ENCODE measurements at regions not wholly inside any gene's neighbourhood (a gene's known extent, or its start where the extent isn't known, plus 50 kb on each side); places are given as distances from the start of the nearest gene placed in this dataset.

DNA sequence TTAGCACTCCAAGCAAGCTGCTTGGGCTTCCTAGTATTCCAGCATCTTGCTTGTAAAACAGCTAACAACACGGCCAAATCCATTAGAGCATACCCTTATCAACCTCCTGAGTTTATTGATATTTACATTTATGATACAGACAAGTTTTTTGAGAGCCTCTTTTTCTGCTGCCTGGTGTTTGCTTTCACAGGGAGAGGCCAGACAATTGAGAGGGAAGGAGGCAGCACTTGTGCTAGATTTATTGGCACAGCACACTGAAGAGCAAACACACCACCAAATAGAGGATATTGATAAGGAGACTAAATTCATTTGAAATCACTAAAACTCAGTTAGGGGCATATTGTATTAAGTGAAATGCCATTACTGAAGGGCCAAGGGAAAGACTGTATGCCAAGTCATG lies 1142.3 kb upstream of the FANCL start (continued):
- TF ChIP-seq, protein P1, sequence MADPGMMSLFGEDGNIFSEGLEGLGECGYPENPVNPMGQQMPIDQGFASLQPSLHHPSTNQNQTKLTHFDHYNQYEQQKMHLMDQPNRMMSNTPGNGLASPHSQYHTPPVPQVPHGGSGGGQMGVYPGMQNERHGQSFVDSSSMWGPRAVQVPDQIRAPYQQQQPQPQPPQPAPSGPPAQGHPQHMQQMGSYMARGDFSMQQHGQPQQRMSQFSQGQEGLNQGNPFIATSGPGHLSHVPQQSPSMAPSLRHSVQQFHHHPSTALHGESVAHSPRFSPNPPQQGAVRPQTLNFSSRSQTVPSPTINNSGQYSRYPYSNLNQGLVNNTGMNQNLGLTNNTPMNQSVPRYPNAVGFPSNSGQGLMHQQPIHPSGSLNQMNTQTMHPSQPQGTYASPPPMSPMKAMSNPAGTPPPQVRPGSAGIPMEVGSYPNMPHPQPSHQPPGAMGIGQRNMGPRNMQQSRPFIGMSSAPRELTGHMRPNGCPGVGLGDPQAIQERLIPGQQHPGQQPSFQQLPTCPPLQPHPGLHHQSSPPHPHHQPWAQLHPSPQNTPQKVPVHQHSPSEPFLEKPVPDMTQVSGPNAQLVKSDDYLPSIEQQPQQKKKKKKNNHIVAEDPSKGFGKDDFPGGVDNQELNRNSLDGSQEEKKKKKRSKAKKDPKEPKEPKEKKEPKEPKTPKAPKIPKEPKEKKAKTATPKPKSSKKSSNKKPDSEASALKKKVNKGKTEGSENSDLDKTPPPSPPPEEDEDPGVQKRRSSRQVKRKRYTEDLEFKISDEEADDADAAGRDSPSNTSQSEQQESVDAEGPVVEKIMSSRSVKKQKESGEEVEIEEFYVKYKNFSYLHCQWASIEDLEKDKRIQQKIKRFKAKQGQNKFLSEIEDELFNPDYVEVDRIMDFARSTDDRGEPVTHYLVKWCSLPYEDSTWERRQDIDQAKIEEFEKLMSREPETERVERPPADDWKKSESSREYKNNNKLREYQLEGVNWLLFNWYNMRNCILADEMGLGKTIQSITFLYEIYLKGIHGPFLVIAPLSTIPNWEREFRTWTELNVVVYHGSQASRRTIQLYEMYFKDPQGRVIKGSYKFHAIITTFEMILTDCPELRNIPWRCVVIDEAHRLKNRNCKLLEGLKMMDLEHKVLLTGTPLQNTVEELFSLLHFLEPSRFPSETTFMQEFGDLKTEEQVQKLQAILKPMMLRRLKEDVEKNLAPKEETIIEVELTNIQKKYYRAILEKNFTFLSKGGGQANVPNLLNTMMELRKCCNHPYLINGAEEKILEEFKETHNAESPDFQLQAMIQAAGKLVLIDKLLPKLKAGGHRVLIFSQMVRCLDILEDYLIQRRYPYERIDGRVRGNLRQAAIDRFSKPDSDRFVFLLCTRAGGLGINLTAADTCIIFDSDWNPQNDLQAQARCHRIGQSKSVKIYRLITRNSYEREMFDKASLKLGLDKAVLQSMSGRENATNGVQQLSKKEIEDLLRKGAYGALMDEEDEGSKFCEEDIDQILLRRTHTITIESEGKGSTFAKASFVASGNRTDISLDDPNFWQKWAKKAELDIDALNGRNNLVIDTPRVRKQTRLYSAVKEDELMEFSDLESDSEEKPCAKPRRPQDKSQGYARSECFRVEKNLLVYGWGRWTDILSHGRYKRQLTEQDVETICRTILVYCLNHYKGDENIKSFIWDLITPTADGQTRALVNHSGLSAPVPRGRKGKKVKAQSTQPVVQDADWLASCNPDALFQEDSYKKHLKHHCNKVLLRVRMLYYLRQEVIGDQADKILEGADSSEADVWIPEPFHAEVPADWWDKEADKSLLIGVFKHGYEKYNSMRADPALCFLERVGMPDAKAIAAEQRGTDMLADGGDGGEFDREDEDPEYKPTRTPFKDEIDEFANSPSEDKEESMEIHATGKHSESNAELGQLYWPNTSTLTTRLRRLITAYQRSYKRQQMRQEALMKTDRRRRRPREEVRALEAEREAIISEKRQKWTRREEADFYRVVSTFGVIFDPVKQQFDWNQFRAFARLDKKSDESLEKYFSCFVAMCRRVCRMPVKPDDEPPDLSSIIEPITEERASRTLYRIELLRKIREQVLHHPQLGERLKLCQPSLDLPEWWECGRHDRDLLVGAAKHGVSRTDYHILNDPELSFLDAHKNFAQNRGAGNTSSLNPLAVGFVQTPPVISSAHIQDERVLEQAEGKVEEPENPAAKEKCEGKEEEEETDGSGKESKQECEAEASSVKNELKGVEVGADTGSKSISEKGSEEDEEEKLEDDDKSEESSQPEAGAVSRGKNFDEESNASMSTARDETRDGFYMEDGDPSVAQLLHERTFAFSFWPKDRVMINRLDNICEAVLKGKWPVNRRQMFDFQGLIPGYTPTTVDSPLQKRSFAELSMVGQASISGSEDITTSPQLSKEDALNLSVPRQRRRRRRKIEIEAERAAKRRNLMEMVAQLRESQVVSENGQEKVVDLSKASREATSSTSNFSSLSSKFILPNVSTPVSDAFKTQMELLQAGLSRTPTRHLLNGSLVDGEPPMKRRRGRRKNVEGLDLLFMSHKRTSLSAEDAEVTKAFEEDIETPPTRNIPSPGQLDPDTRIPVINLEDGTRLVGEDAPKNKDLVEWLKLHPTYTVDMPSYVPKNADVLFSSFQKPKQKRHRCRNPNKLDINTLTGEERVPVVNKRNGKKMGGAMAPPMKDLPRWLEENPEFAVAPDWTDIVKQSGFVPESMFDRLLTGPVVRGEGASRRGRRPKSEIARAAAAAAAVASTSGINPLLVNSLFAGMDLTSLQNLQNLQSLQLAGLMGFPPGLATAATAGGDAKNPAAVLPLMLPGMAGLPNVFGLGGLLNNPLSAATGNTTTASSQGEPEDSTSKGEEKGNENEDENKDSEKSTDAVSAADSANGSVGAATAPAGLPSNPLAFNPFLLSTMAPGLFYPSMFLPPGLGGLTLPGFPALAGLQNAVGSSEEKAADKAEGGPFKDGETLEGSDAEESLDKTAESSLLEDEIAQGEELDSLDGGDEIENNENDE (IDR thresholded peaks at IDR 0.05; ENCODE audit: insufficient replicate concordance, low read length), result no peak
- TF ChIP-seq RAD21 (IDR thresholded peaks at IDR 0.05 in 1 of 2, conservative IDR thresholded peaks at IDR 0.05 in 1 of 2; ENCODE audit: low read depth in 2 of 2, low read length in 2 of 2) (no peak), RNF2 (IDR thresholded peaks at IDR 0.05; ENCODE audit: borderline replicate concordance, low read depth, low read length, missing control alignments, poor library complexity, severe bottlenecking) (no peak), ZNF274 (IDR thresholded peaks at IDR 0.05; ENCODE audit: borderline replicate concordance, extremely low read depth, low read length) (no peak), SIRT6 (IDR thresholded peaks at IDR 0.05; ENCODE audit: low read length) (no peak), JUN (IDR thresholded peaks at IDR 0.05; ENCODE audit: low read depth, low read length) (no peak)
- TF ChIP-seq, protein P2, sequence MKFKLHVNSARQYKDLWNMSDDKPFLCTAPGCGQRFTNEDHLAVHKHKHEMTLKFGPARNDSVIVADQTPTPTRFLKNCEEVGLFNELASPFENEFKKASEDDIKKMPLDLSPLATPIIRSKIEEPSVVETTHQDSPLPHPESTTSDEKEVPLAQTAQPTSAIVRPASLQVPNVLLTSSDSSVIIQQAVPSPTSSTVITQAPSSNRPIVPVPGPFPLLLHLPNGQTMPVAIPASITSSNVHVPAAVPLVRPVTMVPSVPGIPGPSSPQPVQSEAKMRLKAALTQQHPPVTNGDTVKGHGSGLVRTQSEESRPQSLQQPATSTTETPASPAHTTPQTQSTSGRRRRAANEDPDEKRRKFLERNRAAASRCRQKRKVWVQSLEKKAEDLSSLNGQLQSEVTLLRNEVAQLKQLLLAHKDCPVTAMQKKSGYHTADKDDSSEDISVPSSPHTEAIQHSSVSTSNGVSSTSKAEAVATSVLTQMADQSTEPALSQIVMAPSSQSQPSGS (IDR thresholded peaks at IDR 0.05; ENCODE audit: low read length), result no peak
